MG63 (cell line): ENCODE measurements at regions not wholly inside any gene's neighbourhood (a gene's known extent, or its start where the extent isn't known, plus 50 kb on each side); places are given as distances from the start of the nearest gene placed in this dataset.
A peak's percentile ranks its signal among the peaks of the same experiment; 100 is the strongest.
"Not testable (repeated sequence)": the region's sequence is repeated elsewhere in the genome, so short reads cannot be mapped to it uniquely, and the experiment has no call there.

Source experiments
- DNase-seq: peaks from one replicate; pipeline ENCODE4 v3.0.0-alpha.2; 2020
- H3K27me3 ChIP-seq: fragments of 250-450 bp; sonication (Bioruptor Pico); 2 replicates; pipeline ENCODE4 v1.5.1; 2020; ENCODE audit warnings: mild to moderate bottlenecking, moderate library complexity
- H3K36me3 ChIP-seq: fragments of 250-450 bp; sonication (Bioruptor Pico); 2 replicates; pipeline ENCODE4 v1.5.1; 2020; ENCODE audit warnings: mild to moderate bottlenecking, moderate library complexity
- H3K4me3 ChIP-seq: fragments of 250-450 bp; sonication (Bioruptor Pico); 2 replicates; pipeline ENCODE4 v1.5.1; 2020; ENCODE audit warnings: mild to moderate bottlenecking, moderate library complexity
- H3K9me3 ChIP-seq: fragments of 250-450 bp; sonication (Bioruptor Pico); 2 replicates; pipeline ENCODE4 v1.5.1; 2020; ENCODE audit warnings: mild to moderate bottlenecking, moderate library complexity

- H3K27me3 ChIP-seq: no peaks in the 10 kb centered on the region
- H3K9me3 ChIP-seq: no peaks in the 10 kb centered on the region
- no peak for DNase-seq
- H3K4me3 ChIP-seq: no peak overlapping the region
- H3K36me3 ChIP-seq: no peaks in the 10 kb centered on the region
These were observed 72.9 kb upstream of the ELK3 start for GRCh38 chr12:96121271-96121711.

DNA sequence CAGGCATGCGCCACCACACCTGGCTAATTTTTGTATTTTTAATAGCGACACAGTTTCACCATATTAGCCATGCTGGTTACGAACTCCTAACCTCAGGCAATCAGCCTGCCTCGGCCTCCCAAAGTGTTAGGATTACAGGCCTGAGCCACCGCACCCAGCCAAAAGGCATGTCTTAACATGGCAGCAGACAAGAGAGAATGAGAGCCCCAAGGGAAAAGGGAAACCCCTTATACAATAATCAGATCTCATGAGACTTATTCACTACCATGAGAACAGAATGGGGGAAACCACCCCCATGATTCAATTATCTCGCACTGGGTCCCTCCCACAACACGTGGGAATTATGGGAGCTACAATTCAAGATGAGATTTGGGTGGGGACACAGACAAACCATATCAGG lies 65.9 kb upstream of the ELK3 start:
- not testable (repeated sequence) for H3K36me3 ChIP-seq, H3K9me3 ChIP-seq, H3K4me3 ChIP-seq, H3K27me3 ChIP-seq, DNase-seq

- H3K36me3 ChIP-seq: no peaks in the 10 kb centered on the region
- DNase-seq: no peak
- H3K27me3 ChIP-seq: no peaks in the 10 kb centered on the region
- no peaks in the 10 kb centered on the region for H3K9me3 ChIP-seq
- no peak overlapping the region for H3K4me3 ChIP-seq
These were observed 63.6 kb upstream of the ELK3 start for GRCh38 chr12:96130396-96131059.

GRCh38 chr12:96131230-96131788 lies 62.9 kb upstream of the ELK3 start:
- no peak for DNase-seq
- Histone ChIP-seq H3K9me3 (no peaks in the 10 kb centered on the region), H3K36me3 (no peaks in the 10 kb centered on the region), H3K4me3 (no peak overlapping the region), H3K27me3 (no peaks in the 10 kb centered on the region)

DNA sequence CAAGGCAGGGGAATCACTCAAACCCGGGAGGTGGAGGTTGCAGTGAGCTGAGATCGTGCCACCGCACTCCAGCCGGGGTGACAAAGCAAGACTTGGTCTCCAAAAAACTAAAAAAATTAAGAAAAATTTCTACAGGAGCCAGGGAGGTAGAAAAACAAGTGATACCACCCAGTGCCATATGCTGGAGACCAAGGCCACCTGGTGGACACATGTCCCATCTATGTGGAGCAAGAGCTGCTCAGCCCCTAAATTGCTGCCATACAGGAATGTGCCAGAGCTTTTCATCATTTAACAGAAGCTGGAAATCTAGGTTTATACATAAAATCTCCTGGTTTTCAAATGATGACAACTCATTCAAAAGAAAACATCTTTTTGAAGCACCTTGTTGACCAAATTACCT lies 61.4 kb upstream of the ELK3 start:
- Histone ChIP-seq H3K36me3 (no peaks in the 10 kb centered on the region), H3K9me3 (no peaks in the 10 kb centered on the region), H3K27me3 (no peaks in the 10 kb centered on the region), H3K4me3 (no peak overlapping the region)
- DNase-seq: no peak

GRCh38 chr12:96134200-96134599 lies 60.0 kb upstream of the ELK3 start:
- Histone ChIP-seq H3K36me3 (no peaks in the 10 kb centered on the region), H3K9me3 (no peaks in the 10 kb centered on the region), H3K4me3 (no peak overlapping the region), H3K27me3 (no peaks in the 10 kb centered on the region)
- no peak for DNase-seq

DNA sequence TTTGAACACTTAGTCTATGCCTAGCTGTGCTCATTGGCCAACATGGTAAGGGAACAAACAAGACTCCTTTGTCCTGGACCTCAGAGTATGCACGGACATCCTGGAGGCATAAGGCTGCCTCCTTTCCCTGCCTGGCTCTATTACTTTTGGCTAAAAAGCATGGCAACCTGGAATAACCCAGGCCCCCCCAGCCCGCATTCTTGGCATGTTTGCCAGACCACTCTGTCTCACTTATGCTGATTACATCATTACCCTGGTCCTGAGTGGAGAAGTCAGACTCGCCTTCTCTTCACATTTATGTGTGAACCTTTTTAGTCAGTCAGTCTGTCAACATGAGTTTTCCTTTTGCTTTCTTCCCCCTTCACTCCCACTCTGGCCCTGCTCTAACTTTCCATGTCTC lies 58.0 kb upstream of the ELK3 start:
- peak; percentile 41 for DNase-seq
- Histone ChIP-seq H3K36me3 (no peaks in the 10 kb centered on the region), H3K9me3 (no peaks in the 10 kb centered on the region), H3K4me3 (no peak overlapping the region), H3K27me3 (no peaks in the 10 kb centered on the region)

GRCh38 chr12:96136725-96137378 lies 57.3 kb upstream of the ELK3 start:
- DNase-seq: no peak
- Histone ChIP-seq H3K4me3 (no peak overlapping the region), H3K36me3 (no peaks in the 10 kb centered on the region), H3K27me3 (no peaks in the 10 kb centered on the region), H3K9me3 (no peaks in the 10 kb centered on the region)

DNA sequence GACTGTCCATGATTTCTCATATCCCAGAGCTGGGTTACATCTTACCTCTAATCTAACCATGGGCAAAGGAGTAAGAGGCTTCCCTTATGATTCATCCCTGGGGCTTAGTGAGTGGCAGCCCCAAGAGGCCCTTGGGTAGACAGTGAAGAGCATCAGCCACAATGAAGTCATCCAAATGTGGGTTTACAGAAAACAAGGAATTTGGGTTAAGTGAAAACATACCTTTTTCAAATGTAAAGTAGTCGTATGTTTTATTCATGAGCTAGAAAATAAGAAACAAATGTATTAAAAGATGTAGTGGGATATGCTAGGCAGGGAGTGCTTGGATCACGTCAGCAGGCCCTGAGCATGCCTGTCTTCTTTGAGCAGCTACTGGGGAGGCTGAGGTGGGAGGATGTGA lies 54.0 kb upstream of the ELK3 start:
- Histone ChIP-seq H3K4me3 (no peak overlapping the region), H3K9me3 (no peaks in the 10 kb centered on the region), H3K36me3 (no peaks in the 10 kb centered on the region), H3K27me3 (no peaks in the 10 kb centered on the region)
- DNase-seq: peak; percentile 28

- Histone ChIP-seq H3K4me3 (no peak overlapping the region), H3K36me3 (no peaks in the 10 kb centered on the region), H3K9me3 (no peaks in the 10 kb centered on the region), H3K27me3 (no peaks in the 10 kb centered on the region)
- peak; percentile 42 for DNase-seq
These were observed 52.8 kb upstream of the ELK3 start for GRCh38 chr12:96141216-96141912.

DNA sequence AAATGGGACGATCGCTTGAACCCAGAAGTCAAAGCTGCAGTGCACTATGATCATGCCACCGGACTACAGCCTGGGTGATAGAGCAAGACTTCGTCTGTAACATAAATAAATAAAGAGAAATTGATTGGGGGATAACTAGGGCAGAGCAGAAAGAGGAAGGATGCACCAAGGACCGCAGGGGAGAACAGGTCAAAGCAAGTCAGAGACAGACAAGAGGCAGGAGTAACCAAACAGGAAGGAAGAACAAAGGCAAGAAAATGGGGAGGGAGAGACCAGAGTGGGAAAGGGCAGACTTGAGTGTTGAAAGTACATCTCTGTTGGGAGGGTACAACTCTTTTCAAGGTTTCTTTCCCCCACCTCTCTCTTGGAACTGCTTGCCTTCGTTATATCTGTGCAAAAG lies 50.8 kb upstream of the ELK3 start:
- Histone ChIP-seq H3K9me3 (no peaks in the 10 kb centered on the region), H3K4me3 (no peak overlapping the region), H3K27me3 (no peaks in the 10 kb centered on the region), H3K36me3 (no peaks in the 10 kb centered on the region)
- DNase-seq: no peak

DNA sequence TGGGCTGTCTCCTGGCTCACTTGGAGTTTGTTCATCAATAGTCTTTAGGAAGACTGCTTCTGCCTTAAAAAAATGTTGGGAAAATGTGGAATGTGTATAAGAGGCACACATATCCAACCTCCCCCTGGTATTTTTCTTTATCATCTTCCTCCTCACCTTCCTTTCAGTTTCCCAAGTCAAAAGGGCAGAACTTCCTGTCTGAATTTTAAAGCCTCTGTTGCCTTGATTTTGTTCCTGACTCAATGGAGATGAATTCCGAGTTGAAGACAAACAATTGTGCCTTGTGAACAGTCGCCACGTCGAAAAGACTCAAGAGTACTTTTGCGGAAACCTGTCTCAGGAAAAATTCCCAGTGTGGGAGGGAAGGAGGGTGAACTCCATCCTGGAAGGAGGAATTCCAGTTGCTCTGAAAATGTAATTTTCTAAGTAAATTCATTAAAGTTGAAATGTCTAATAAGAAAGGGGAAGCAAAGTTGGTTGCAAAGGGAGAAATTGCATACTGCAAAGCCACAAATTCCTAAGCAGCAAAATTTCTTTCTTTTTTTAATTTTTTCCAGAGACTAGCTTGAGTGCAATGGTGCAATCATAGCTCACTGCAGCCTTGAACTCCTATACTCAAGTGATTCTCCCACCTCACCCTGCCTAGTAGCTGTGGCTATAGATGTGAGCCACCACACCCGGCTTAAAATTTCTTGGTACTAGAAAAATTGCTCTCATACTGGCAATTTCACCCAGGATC lies 50.2 kb upstream of the ELK3 start:
- Histone ChIP-seq H3K4me3 (no peak overlapping the region), H3K36me3 (no peaks in the 10 kb centered on the region), H3K27me3 (no peaks in the 10 kb centered on the region), H3K9me3 (no peaks in the 10 kb centered on the region)
- DNase-seq: no peak
